Transverse colon (tissue), 4 donors: ENCODE measurements at regions not wholly inside any gene's neighbourhood (a gene's known extent, or its start where the extent isn't known, plus 50 kb on each side); places are given as distances from the start of the nearest gene placed in this dataset.

Experiments
- DNase-seq: peaks from one replicate; pipeline ENCODE4 v3.0.0-alpha.2; 2019
- H3K27ac ChIP-seq, 4 donors: fragments of 200-600 bp; sonication (generic); 2 replicates each; pipeline ENCODE4 v1.5.1; 2016 to 2018; ENCODE audit warnings: inconsistent platforms in 4 of 4
- H3K27me3 ChIP-seq: fragments of 200-600 bp; sonication (generic); 2 replicates; pipeline ENCODE4 v1.5.1; 2017; ENCODE audit warnings: inconsistent platforms
- H3K36me3 ChIP-seq, 4 donors: fragments of 200-600 bp; sonication (generic); 2 replicates each; pipeline ENCODE4 v1.5.1; 2017 to 2019; ENCODE audit warnings: inconsistent platforms in 4 of 4
- H3K4me1 ChIP-seq, 4 donors: fragments of 200-600 bp; sonication (generic); 2 replicates each; pipeline ENCODE4 v1.5.1; 2017 to 2020; ENCODE audit warnings: inconsistent platforms in 4 of 4
- H3K4me3 ChIP-seq, 4 donors: fragments of 200-600 bp; sonication (generic); 1 replicate in 1 of 4; 2 replicates in 3 of 4; pipeline versions ENCODE4 v1.5.1 to v1.6.1; 2017 to 2019; ENCODE audit warnings: inconsistent platforms in 4 of 4
- H3K9me3 ChIP-seq, 2 donors: fragments of 200-600 bp; sonication (generic); 2 replicates each; pipeline ENCODE4 v1.5.1; 2017 to 2019; ENCODE audit warnings: inconsistent platforms in 2 of 2
- EP300 ChIP-seq: sonication (generic); formaldehyde crosslinking; IDR thresholded peaks from one replicate; pipeline ENCODE4 v1.6.1; 2017; ENCODE audit warnings: antibody characterized with exemption, low read depth
- POLR2A ChIP-seq: fragments of 450-650 bp; IDR thresholded peaks from one replicate; pipeline ENCODE4 v1.6.1; 2016; ENCODE audit warnings: antibody characterized with exemption, mild to moderate bottlenecking, moderate library complexity
- POLR2AphosphoS5 ChIP-seq, 3 donors: sonication (generic); formaldehyde crosslinking; IDR thresholded peaks; one replicate each; pipeline ENCODE4 v1.6.1; 2016; ENCODE audit warnings: antibody characterized with exemption in 3 of 3
- WGBS, 2 donors: methylation state at CpG; one replicate each; pipeline ENCODE4 v1.1.5; 2018; ENCODE audit warnings: low coverage in 1 of 2; 5-methylcytosine and 5-hydroxymethylcytosine counted together
- in situ Hi-C, 4 donors: fragments of 200-750 bp; cut with MboI; loops; one replicate each; pipeline versions ENCODE4 v1.15.0 to v1.15.1; 2017; ENCODE audit warnings: low sequenced_read_pairs in 3 of 4, low pct_ligation_motif_present in 1 of 4, low pct_unique_long_range_greater_than_20kb in 1 of 4
- intact Hi-C: fragments of 100-400 bp; cut with DNase I; formaldehyde crosslinking; loops from one replicate; pipeline ENCODE4 v1.15.1; 2023; ENCODE audit warnings: low total_unique reads
- TF ChIP-seq, protein P1 (sequence below), 5 experiments: fragments of 200-600 bp in 3 of 5; fragments of 450-650 bp in 2 of 5; sonication (generic) in 3 of 5; IDR thresholded peaks; 1 replicate in 2 of 5; 2 replicates in 3 of 5; pipeline ENCODE4 v1.5.1; 2016 to 2017; ENCODE audit warnings: antibody characterized with exemption in 5 of 5, inconsistent platforms in 3 of 5, mild to moderate bottlenecking in 2 of 5, moderate library complexity in 1 of 5

DNA sequence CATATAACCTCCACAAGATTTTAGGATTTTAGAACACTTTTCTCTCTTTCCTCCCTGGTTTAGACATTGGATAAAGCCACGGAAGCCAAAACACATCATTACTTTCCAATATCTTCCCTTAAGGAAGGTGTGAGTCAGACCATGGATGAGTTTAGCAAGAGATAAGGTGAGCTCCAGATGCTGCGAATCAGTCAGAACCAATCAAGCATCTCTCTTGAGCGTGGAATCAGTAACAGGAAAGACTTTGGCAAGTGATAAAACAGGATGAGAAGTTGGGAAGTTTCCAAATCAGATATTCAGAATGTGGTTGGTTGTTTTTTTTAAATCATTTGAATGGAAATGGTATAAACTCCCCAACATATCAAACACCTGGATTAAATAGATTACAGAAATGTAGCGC is 397.8 kb downstream of the EFNA5 start:
- in situ Hi-C loops (no loop called here), intact Hi-C loops (no loop called here)
- Histone ChIP-seq H3K9me3 (no peaks in the 10 kb centered on the region), H3K36me3 (no peaks in the 10 kb centered on the region), H3K4me1 (no peaks in the 10 kb centered on the region), H3K27ac (no peak overlapping the region), H3K4me3 (no peak overlapping the region), H3K27me3 (no peaks in the 10 kb centered on the region)
- TF ChIP-seq POLR2A (no peak), EP300 (no peak), POLR2AphosphoS5 (IDR thresholded peaks at IDR 0.05) (no peak)
- TF ChIP-seq, protein P1, sequence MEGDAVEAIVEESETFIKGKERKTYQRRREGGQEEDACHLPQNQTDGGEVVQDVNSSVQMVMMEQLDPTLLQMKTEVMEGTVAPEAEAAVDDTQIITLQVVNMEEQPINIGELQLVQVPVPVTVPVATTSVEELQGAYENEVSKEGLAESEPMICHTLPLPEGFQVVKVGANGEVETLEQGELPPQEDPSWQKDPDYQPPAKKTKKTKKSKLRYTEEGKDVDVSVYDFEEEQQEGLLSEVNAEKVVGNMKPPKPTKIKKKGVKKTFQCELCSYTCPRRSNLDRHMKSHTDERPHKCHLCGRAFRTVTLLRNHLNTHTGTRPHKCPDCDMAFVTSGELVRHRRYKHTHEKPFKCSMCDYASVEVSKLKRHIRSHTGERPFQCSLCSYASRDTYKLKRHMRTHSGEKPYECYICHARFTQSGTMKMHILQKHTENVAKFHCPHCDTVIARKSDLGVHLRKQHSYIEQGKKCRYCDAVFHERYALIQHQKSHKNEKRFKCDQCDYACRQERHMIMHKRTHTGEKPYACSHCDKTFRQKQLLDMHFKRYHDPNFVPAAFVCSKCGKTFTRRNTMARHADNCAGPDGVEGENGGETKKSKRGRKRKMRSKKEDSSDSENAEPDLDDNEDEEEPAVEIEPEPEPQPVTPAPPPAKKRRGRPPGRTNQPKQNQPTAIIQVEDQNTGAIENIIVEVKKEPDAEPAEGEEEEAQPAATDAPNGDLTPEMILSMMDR (IDR thresholded peaks at IDR 0.05), result no peak
- WGBS, 2 donors, result 84 to 87% methylated on average over 4 of the region's 4 CpGs
- no peak for DNase-seq

DNA sequence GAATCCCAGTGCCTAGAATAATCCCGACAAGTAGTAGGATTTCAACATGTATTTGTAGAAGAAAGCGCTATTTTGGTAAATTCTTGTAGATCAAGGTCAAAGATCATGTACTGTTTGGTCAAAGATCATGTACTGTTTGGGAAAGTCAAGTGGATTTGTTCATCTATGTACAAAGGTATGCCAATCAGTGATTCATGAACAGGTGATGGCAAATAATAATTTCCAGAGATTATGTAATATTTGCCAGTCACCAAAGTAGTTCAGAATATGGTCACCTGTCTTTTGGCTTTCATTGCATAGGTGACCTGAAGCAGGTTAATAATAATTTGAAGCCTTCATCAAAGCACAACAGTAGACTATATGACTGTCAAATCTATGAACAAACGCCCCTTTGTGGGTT is 398.2 kb downstream of the EFNA5 start:
- Histone ChIP-seq H3K4me1 (no peaks in the 10 kb centered on the region), H3K27ac (no peak overlapping the region), H3K36me3 (no peaks in the 10 kb centered on the region), H3K9me3 (no peaks in the 10 kb centered on the region), H3K4me3 (no peak overlapping the region), H3K27me3 (no peaks in the 10 kb centered on the region)
- in situ Hi-C loops (no loop called here), intact Hi-C loops (no loop called here)
- TF ChIP-seq, protein P1 (IDR thresholded peaks at IDR 0.05), result no peak
- no peak for TF ChIP-seq EP300
- no peak for TF ChIP-seq POLR2AphosphoS5 (IDR thresholded peaks at IDR 0.05)
- TF ChIP-seq POLR2A, result no peak
- 75 to 85% methylated on average over 3 of the region's 3 CpGs for WGBS, 2 donors
- no peak for DNase-seq

DNA sequence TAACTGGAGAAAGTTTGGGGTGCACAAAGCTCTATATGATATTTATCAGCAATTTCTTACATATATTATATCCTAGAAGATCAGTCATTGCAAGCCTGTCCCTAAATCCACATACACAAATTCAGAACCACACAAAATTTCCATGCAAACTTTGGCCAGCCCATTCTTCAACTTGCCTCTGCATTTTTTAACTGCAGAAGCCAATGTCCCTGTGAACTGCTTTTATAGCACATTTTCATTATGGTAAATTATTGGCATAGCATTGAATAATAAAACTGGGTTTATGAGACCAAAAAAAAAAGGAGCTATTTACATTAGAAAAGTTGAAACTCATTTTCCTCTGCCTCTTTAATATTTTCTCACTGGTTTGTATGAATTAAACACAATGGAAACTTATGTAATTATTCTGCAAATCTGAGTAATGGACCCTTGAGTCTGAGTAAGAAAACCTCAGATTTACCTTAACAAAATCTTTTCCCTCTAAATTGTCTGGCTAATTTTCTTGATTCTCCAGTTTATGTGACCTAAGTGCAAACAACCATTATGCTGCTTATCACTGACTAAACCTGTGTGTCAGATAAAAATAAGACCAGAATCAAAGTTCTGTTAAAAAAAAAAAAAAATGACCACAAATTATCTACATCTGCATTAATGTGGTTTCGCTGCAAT is 398.9 kb downstream of the EFNA5 start:
- 82 to 85% methylated on average over 1 of the region's 1 CpG for WGBS, 2 donors
- no peak for TF ChIP-seq POLR2AphosphoS5 (IDR thresholded peaks at IDR 0.05)
- TF ChIP-seq, protein P1 (IDR thresholded peaks at IDR 0.05), result no peak
- TF ChIP-seq EP300, result no peak
- no peak for TF ChIP-seq POLR2A
- DNase-seq, result no peak
- Histone ChIP-seq H3K4me3 (no peak overlapping the region), H3K27me3 (no peaks in the 10 kb centered on the region), H3K36me3 (no peaks in the 10 kb centered on the region), H3K9me3 (no peaks in the 10 kb centered on the region), H3K27ac (no peak overlapping the region), H3K4me1 (no peaks in the 10 kb centered on the region)
- intact Hi-C loops, result no loop called here
- in situ Hi-C loops, result no loop called here

DNA sequence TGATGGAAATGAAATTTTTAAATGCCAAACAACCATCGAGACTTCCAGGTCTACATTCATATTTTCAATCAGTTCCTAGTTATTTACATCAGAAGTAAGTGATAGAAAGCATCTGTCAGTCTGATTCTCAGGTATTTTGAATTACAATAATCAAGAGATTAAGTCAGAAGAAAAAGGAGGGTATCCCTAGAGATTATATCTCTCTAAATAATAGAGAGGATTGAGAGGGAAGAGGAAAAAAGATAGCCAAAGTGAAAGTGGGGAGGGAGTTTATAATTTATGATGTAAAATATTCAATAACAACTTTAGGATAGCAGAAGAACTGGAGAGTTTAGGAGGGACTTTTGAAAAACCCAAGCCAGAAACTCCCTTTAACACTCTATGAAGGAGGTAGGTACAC is 400.2 kb downstream of the EFNA5 start:
- TF ChIP-seq EP300, result no peak
- no peak for TF ChIP-seq POLR2A
- no peak for TF ChIP-seq POLR2AphosphoS5 (IDR thresholded peaks at IDR 0.05)
- TF ChIP-seq, protein P1 (IDR thresholded peaks at IDR 0.05), result no peak
- no peak for DNase-seq
- H3K4me1 ChIP-seq, result no peaks in the 10 kb centered on the region
- H3K36me3 ChIP-seq, result no peaks in the 10 kb centered on the region
- intact Hi-C loops (no loop called here), in situ Hi-C loops (no loop called here)
- no peak overlapping the region for H3K4me3 ChIP-seq
- 67 to 84% methylated on average over 1 of the region's 1 CpG for WGBS, 2 donors
- H3K27ac ChIP-seq, result no peak overlapping the region
- no peaks in the 10 kb centered on the region for H3K9me3 ChIP-seq
- H3K27me3 ChIP-seq, result no peaks in the 10 kb centered on the region
